ENCODE measurements at regions not wholly inside any gene's neighbourhood (a gene's known extent, or its start where the extent isn't known, plus 50 kb on each side); places are given as distances from the start of the nearest gene placed in this dataset.

GRCh38 chr12:124660851-124661250 is 93.4 kb upstream of the NCOR2 start:
- no peak overlapping the region for H3K4me3 ChIP-seq (ENCODE audit: insufficient read length, low read depth)
- no peak overlapping the region for H3K9ac ChIP-seq (ENCODE audit: insufficient read length, low read depth)
- H3K4me1 ChIP-seq (ENCODE audit: insufficient read depth, insufficient read length), result peaks cover 16% of the 10 kb centered on the region
- no peaks in the 10 kb centered on the region for H3K36me3 ChIP-seq (ENCODE audit: insufficient read depth, insufficient read length, low read length)
- no peak for TF ChIP-seq YY1 (IDR thresholded peaks at IDR 0.05; ENCODE audit: insufficient read depth, insufficient read length)
- no peak for TF ChIP-seq SUZ12 (IDR thresholded peaks at IDR 0.05; ENCODE audit: extremely low read depth, insufficient read depth, insufficient read length)
- no peak for TF ChIP-seq ZNF274 (IDR thresholded peaks at IDR 0.05; ENCODE audit: low read depth, low read length)
- H3K27me3 ChIP-seq (ENCODE audit: insufficient read depth, insufficient read length), result no peaks in the 10 kb centered on the region
- peaks cover 5% of the 10 kb centered on the region; the same call in 1 of the 2 replicates for H3K9me3 ChIP-seq (ENCODE audit: insufficient read depth, low read length)
- no peak for DNase-seq (ENCODE audit: low read depth, low spot score)

- Histone ChIP-seq H3K36me3 (ENCODE audit: insufficient read depth, insufficient read length, low read length) (no peaks in the 10 kb centered on the region), H3K4me3 (ENCODE audit: insufficient read length, low read depth) (no peak overlapping the region), H3K4me1 (ENCODE audit: insufficient read depth, insufficient read length) (peaks cover 17% of the 10 kb centered on the region), H3K27me3 (ENCODE audit: insufficient read depth, insufficient read length) (peaks cover 2% of the 10 kb centered on the region), H3K9ac (ENCODE audit: insufficient read length, low read depth) (no peak overlapping the region), H3K9me3 (ENCODE audit: insufficient read depth, low read length) (no peaks in the 10 kb centered on the region)
- no peak for DNase-seq (ENCODE audit: low read depth, low spot score)
- TF ChIP-seq SUZ12 (IDR thresholded peaks at IDR 0.05; ENCODE audit: extremely low read depth, insufficient read depth, insufficient read length) (no peak), YY1 (IDR thresholded peaks at IDR 0.05; ENCODE audit: insufficient read depth, insufficient read length) (no peak), ZNF274 (IDR thresholded peaks at IDR 0.05; ENCODE audit: low read depth, low read length) (no peak)
These were observed 91.5 kb upstream of the NCOR2 start for GRCh38 chr12:124658806-124659402.

- peaks cover 2% of the 10 kb centered on the region for H3K27me3 ChIP-seq (ENCODE audit: insufficient read depth, insufficient read length)
- TF ChIP-seq YY1 (IDR thresholded peaks at IDR 0.05; ENCODE audit: insufficient read depth, insufficient read length) (no peak), ZNF274 (IDR thresholded peaks at IDR 0.05; ENCODE audit: low read depth, low read length) (no peak), SUZ12 (IDR thresholded peaks at IDR 0.05; ENCODE audit: extremely low read depth, insufficient read depth, insufficient read length) (no peak)
- no peak overlapping the region for H3K9ac ChIP-seq (ENCODE audit: insufficient read length, low read depth)
- H3K36me3 ChIP-seq (ENCODE audit: insufficient read depth, insufficient read length, low read length), result no peaks in the 10 kb centered on the region
- no peaks in the 10 kb centered on the region for H3K9me3 ChIP-seq (ENCODE audit: insufficient read depth, low read length)
- H3K4me1 ChIP-seq (ENCODE audit: insufficient read depth, insufficient read length), result peaks cover 12% of the 10 kb centered on the region
- H3K4me3 ChIP-seq (ENCODE audit: insufficient read length, low read depth), result no peak overlapping the region
- no peak for DNase-seq (ENCODE audit: low read depth, low spot score)
These were observed 90.9 kb upstream of the NCOR2 start for GRCh38 chr12:124658302-124658701.

GRCh38 chr12:124656947-124657434 is 89.6 kb upstream of the NCOR2 start:
- no peak for TF ChIP-seq SUZ12 (IDR thresholded peaks at IDR 0.05; ENCODE audit: extremely low read depth, insufficient read depth, insufficient read length)
- TF ChIP-seq ZNF274 (IDR thresholded peaks at IDR 0.05; ENCODE audit: low read depth, low read length), result no peak
- no peak for TF ChIP-seq YY1 (IDR thresholded peaks at IDR 0.05; ENCODE audit: insufficient read depth, insufficient read length)
- H3K36me3 ChIP-seq (ENCODE audit: insufficient read depth, insufficient read length, low read length), result no peaks in the 10 kb centered on the region
- H3K4me3 ChIP-seq (ENCODE audit: insufficient read length, low read depth), result no peak overlapping the region
- H3K4me1 ChIP-seq (ENCODE audit: insufficient read depth, insufficient read length), result peaks cover 16% of the 10 kb centered on the region
- H3K9ac ChIP-seq (ENCODE audit: insufficient read length, low read depth), result no peak overlapping the region
- H3K27me3 ChIP-seq (ENCODE audit: insufficient read depth, insufficient read length), result peaks cover 2% of the 10 kb centered on the region
- DNase-seq (ENCODE audit: low read depth, low spot score), result no peak
- H3K9me3 ChIP-seq (ENCODE audit: insufficient read depth, low read length), result no peaks in the 10 kb centered on the region

GRCh38 chr12:124655698-124656516 is 88.5 kb upstream of the NCOR2 start:
- Histone ChIP-seq H3K9ac (ENCODE audit: insufficient read length, low read depth) (peak overlapping the region; percentile 66), H3K27me3 (ENCODE audit: insufficient read depth, insufficient read length) (peaks cover 2% of the 10 kb centered on the region), H3K9me3 (ENCODE audit: insufficient read depth, low read length) (no peaks in the 10 kb centered on the region), H3K36me3 (ENCODE audit: insufficient read depth, insufficient read length, low read length) (no peaks in the 10 kb centered on the region), H3K4me1 (ENCODE audit: insufficient read depth, insufficient read length) (peaks cover 18% of the 10 kb centered on the region), H3K4me3 (ENCODE audit: insufficient read length, low read depth) (peak overlapping the region; percentile 13)
- DNase-seq (ENCODE audit: low read depth, low spot score), result peak; percentile 94
- no peak for TF ChIP-seq SUZ12 (IDR thresholded peaks at IDR 0.05; ENCODE audit: extremely low read depth, insufficient read depth, insufficient read length)
- no peak for TF ChIP-seq YY1 (IDR thresholded peaks at IDR 0.05; ENCODE audit: insufficient read depth, insufficient read length)
- TF ChIP-seq ZNF274 (IDR thresholded peaks at IDR 0.05; ENCODE audit: low read depth, low read length), result no peak

- Histone ChIP-seq H3K4me3 (ENCODE audit: insufficient read length, low read depth) (peak overlapping the region; percentile 13), H3K9ac (ENCODE audit: insufficient read length, low read depth) (peak overlapping the region; percentile 66), H3K9me3 (ENCODE audit: insufficient read depth, low read length) (no peaks in the 10 kb centered on the region; the same call in 1 of the 2 replicates), H3K27me3 (ENCODE audit: insufficient read depth, insufficient read length) (peaks cover 2% of the 10 kb centered on the region), H3K36me3 (ENCODE audit: insufficient read depth, insufficient read length, low read length) (no peaks in the 10 kb centered on the region), H3K4me1 (ENCODE audit: insufficient read depth, insufficient read length) (peaks cover 18% of the 10 kb centered on the region)
- TF ChIP-seq YY1 (IDR thresholded peaks at IDR 0.05; ENCODE audit: insufficient read depth, insufficient read length) (no peak), SUZ12 (IDR thresholded peaks at IDR 0.05; ENCODE audit: extremely low read depth, insufficient read depth, insufficient read length) (no peak), ZNF274 (IDR thresholded peaks at IDR 0.05; ENCODE audit: low read depth, low read length) (no peak)
- no peak for DNase-seq (ENCODE audit: low read depth, low spot score)
These were observed 87.8 kb upstream of the NCOR2 start for GRCh38 chr12:124655048-124655697.

GRCh38 chr12:124654666-124655047 is 87.2 kb upstream of the NCOR2 start:
- Histone ChIP-seq H3K4me3 (ENCODE audit: insufficient read length, low read depth) (no peak overlapping the region), H3K9me3 (ENCODE audit: insufficient read depth, low read length) (no peaks in the 10 kb centered on the region; the same call in 1 of the 2 replicates), H3K9ac (ENCODE audit: insufficient read length, low read depth) (no peak overlapping the region), H3K36me3 (ENCODE audit: insufficient read depth, insufficient read length, low read length) (no peaks in the 10 kb centered on the region), H3K4me1 (ENCODE audit: insufficient read depth, insufficient read length) (peaks cover 18% of the 10 kb centered on the region), H3K27me3 (ENCODE audit: insufficient read depth, insufficient read length) (peaks cover 2% of the 10 kb centered on the region)
- no peak for DNase-seq (ENCODE audit: low read depth, low spot score)
- no peak for TF ChIP-seq YY1 (IDR thresholded peaks at IDR 0.05; ENCODE audit: insufficient read depth, insufficient read length)
- TF ChIP-seq ZNF274 (IDR thresholded peaks at IDR 0.05; ENCODE audit: low read depth, low read length), result no peak
- no peak for TF ChIP-seq SUZ12 (IDR thresholded peaks at IDR 0.05; ENCODE audit: extremely low read depth, insufficient read depth, insufficient read length)
